Brain pericyte (primary cell): ENCODE measurements at regions not wholly inside any gene's neighbourhood (a gene's known extent, or its start where the extent isn't known, plus 50 kb on each side); places are given as distances from the start of the nearest gene placed in this dataset.

Experiments used
- DNase-seq: peaks from one replicate; pipeline ENCODE4 v3.0.0-alpha.2; 2012; ENCODE audit warnings: low read depth, low spot score

DNA sequence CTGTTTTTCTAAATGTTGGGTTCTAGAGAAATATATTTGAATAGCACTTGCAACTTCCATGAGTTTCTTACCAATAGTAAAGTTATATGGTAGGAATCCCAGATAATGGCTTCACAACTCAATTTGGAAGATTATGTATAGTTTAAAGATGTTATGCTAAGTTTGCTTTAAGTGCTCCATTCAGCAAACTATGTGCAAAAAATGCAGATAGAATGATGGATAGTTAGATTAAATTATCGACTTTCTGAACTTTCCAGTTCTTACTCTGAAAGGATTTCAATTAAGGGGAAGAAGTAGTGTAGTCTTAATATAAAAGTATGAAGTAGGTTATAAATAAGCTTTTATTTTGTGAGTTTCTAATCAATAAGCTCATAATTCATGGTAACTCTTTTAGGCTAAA is 60.7 kb upstream of the NFKB1 start:
- DNase-seq = no peak

GRCh38 chr4:102441978-102442911 is 58.9 kb upstream of the NFKB1 start:
- no peak for DNase-seq

- DNase-seq = no peak
These were observed 56.4 kb upstream of the NFKB1 start for GRCh38 chr4:102444752-102445151.

DNA sequence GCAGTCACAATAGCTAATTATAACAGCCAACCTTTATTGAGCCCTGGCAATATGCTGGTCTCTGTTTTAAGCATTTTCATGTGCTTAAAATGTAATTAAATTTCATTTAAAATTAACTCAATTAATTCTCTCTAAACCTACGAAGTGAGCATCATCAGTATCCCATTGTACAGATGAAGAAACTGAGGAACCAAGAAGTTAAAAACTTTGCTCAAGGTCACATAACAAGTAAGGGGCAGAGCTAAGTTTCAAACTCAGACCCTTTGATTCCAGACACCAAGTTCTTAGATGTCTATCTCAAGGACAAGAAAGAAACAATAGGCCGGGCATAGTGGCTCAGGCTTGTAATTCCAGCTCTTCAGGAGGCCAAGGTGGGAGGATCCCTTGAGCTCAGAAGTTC is 55.9 kb upstream of the NFKB1 start:
- DNase-seq = no peak

DNA sequence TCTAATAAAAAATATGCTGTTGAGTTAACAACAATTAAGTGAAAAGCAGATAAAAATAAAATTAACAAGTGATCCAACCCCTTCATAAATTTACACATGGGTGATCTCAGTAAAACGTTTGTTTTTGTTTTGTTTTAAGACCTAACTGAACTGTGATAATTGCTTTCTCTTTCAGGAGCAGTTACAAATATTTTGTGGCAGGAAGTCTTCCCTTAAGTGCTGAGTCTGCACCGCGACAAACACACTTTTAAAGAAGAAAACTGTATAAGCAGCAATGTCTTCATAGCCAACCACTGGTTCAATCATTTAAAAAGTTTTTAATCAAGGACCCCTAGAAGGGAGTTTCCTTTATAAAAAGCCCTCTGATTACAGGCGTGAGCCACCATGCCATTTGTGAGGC is 53.7 kb upstream of the NFKB1 start:
- DNase-seq = no peak

- no peak for DNase-seq
These were observed 51.3 kb upstream of the NFKB1 start for GRCh38 chr4:102449751-102450352.

DNA sequence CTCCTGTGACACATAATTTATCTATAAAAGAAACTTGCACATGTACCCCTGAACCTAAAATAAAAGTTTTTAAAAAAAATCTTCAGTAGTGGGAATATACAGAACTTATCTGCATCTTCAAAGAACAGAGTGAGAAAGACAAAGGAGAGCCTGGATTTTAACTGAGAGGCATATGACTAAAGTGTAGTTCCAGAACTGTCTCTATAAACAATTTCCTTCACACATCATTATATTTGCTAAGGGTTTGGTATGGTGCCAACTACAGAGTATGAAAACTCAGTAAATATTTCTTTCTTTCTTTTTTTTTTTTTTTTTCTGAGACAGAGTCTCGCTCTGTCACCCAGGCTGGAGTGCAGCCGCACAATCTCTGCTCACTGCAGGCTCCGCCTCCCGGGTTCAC is 49.9 kb upstream of the NFKB1 start:
- DNase-seq = no peak
